Liver (tissue), 8 donors: ENCODE measurements at regions not wholly inside any gene's neighbourhood (a gene's known extent, or its start where the extent isn't known, plus 50 kb on each side); places are given as distances from the start of the nearest gene placed in this dataset.
"Not testable (repeated sequence)": the region's sequence is repeated elsewhere in the genome, so short reads cannot be mapped to it uniquely, and the experiment has no call there.

Source experiments
- DNase-seq: peaks from one replicate; pipeline ENCODE4 v3.0.0-alpha.2; 2017; ENCODE audit warnings: low spot score
- H3K27ac ChIP-seq, 2 donors: one replicate each; pipeline ENCODE4 v1.7.0; 2013; ENCODE audit warnings: inconsistent platforms in 2 of 2, low read length in 2 of 2, control low read depth in 1 of 2, low read depth in 1 of 2, mild to moderate bottlenecking in 1 of 2
- H3K27me3 ChIP-seq, 4 donors: one replicate each; pipeline versions ENCODE4 v1.6.1 to v1.7.0; 2013; ENCODE audit warnings: low read length in 3 of 4, inconsistent platforms in 1 of 4, mild to moderate bottlenecking in 1 of 4, moderate library complexity in 1 of 4; ENCODE audit not compliant: control insufficient read depth in 4 of 4, insufficient read depth in 4 of 4
- H3K36me3 ChIP-seq, 4 donors: one replicate each; pipeline versions ENCODE4 v1.6.1 to v1.7.0; 2013; ENCODE audit warnings: low read length in 3 of 4, mild to moderate bottlenecking in 3 of 4, low read depth in 1 of 4, moderate library complexity in 1 of 4; ENCODE audit not compliant: control insufficient read depth in 4 of 4, insufficient read depth in 3 of 4
- H3K4me1 ChIP-seq, 4 donors: one replicate each; pipeline versions ENCODE4 v1.6.1 to v1.7.0; 2013; ENCODE audit warnings: low read length in 3 of 4, mild to moderate bottlenecking in 3 of 4, moderate library complexity in 1 of 4; ENCODE audit not compliant: control insufficient read depth in 4 of 4, insufficient read depth in 4 of 4
- H3K4me3 ChIP-seq, 3 donors: one replicate each; pipeline versions ENCODE4 v1.6.1 to v1.7.0; 2013; ENCODE audit warnings: low read length in 3 of 3, control low read depth in 1 of 3, low read depth in 1 of 3, mild to moderate bottlenecking in 1 of 3
- H3K9ac ChIP-seq, 2 donors: one replicate each; pipeline ENCODE4 v1.7.0; 2013; ENCODE audit warnings: low read length in 2 of 2, mild to moderate bottlenecking in 2 of 2, moderate library complexity in 2 of 2, control low read depth in 1 of 2, low read depth in 1 of 2
- H3K9me3 ChIP-seq, 4 donors: one replicate each; pipeline versions ENCODE4 v1.6.1 to v1.7.0; 2013; ENCODE audit warnings: low read length in 3 of 4; ENCODE audit not compliant: control insufficient read depth in 4 of 4
- ATF3 ChIP-seq: IDR thresholded peaks from 2 replicates; pipeline ENCODE4 v1.6.1; 2016; ENCODE audit warnings: antibody characterized with exemption
- CTCF ChIP-seq: fragments of 150-350 bp; IDR thresholded peaks from 2 replicates; pipeline ENCODE4 v1.5.1; 2017; ENCODE audit warnings: improper control_type of control experiment, low read depth, low read length; ENCODE audit not compliant: missing input control
- EGR1 ChIP-seq, 2 donors: IDR thresholded peaks; 2 replicates each; pipeline ENCODE4 v1.6.1; 2016 to 2018; ENCODE audit warnings: antibody characterized with exemption in 2 of 2, low read depth in 2 of 2
- FOXA1 ChIP-seq: IDR thresholded peaks from 2 replicates; pipeline ENCODE4 v1.6.1; 2016; ENCODE audit warnings: antibody characterized with exemption
- FOXA2 ChIP-seq: IDR thresholded peaks from 2 replicates; pipeline ENCODE4 v1.6.1; 2016; ENCODE audit warnings: antibody characterized with exemption
- GABPA ChIP-seq, 2 donors: IDR thresholded peaks in 1 of 2; conservative IDR thresholded peaks in 1 of 2; 2 replicates each; pipeline ENCODE4 v1.6.1; 2016; ENCODE audit warnings: antibody characterized with exemption in 2 of 2, mild to moderate bottlenecking in 1 of 2, moderate library complexity in 1 of 2
- HNF4A ChIP-seq, 2 donors: conservative IDR thresholded peaks; 2 replicates each; pipeline ENCODE4 v1.6.1; 2016; ENCODE audit warnings: antibody characterized with exemption in 2 of 2, mild to moderate bottlenecking in 2 of 2
- HNF4G ChIP-seq: IDR thresholded peaks from 2 replicates; pipeline ENCODE4 v1.6.1; 2016; ENCODE audit warnings: antibody characterized with exemption
- JUND ChIP-seq, 2 donors: IDR thresholded peaks; 2 replicates each; pipeline ENCODE4 v1.6.1; 2016; ENCODE audit warnings: antibody characterized with exemption in 2 of 2
- MAX ChIP-seq: IDR thresholded peaks from 2 replicates; pipeline ENCODE4 v1.6.1; 2016; ENCODE audit warnings: antibody characterized with exemption
- NR2F2 ChIP-seq: IDR thresholded peaks from 2 replicates; pipeline ENCODE4 v1.6.1; 2016; ENCODE audit warnings: antibody characterized with exemption
- RAD21 ChIP-seq, 2 donors: IDR thresholded peaks; 2 replicates each; pipeline ENCODE4 v1.6.1; 2016; ENCODE audit warnings: antibody characterized with exemption in 2 of 2, mild to moderate bottlenecking in 2 of 2
- REST ChIP-seq: IDR thresholded peaks from 2 replicates; pipeline ENCODE4 v1.6.1; 2016; ENCODE audit warnings: antibody characterized with exemption, mild to moderate bottlenecking
- RXRA ChIP-seq, 2 donors: IDR thresholded peaks; 2 replicates each; pipeline ENCODE4 v1.6.1; 2017 to 2018; ENCODE audit warnings: antibody characterized with exemption in 2 of 2, mild to moderate bottlenecking in 1 of 2
- SP1 ChIP-seq: IDR thresholded peaks from 2 replicates; pipeline ENCODE4 v1.6.1; 2018; ENCODE audit warnings: antibody characterized with exemption, mild to moderate bottlenecking
- TAF1 ChIP-seq: conservative IDR thresholded peaks from 2 replicates; pipeline ENCODE4 v1.6.1; 2016; ENCODE audit warnings: antibody characterized with exemption, mild to moderate bottlenecking
- YY1 ChIP-seq: IDR thresholded peaks from 2 replicates; pipeline ENCODE4 v1.6.1; 2016; ENCODE audit warnings: antibody characterized with exemption, mild to moderate bottlenecking
- ZBTB33 ChIP-seq: IDR thresholded peaks from 2 replicates; pipeline ENCODE4 v1.6.1; 2016; ENCODE audit warnings: antibody characterized with exemption
- WGBS: extraction: QIAGEN DNeasy Blood & Tissue Kit; methylation state at CpG from one replicate; pipeline ENCODE4 v1.1.7; 2013; 5-methylcytosine and 5-hydroxymethylcytosine counted together
- donor health status: healthy.
- donor health status: healthy.
- donor health status: healthy.
- donor health status: healthy.
- donor health status: healthy.

GRCh38 chr16:75865736-75866135 is 139.4 kb upstream of the CPHXL start:
- no peaks in the 10 kb centered on the region for H3K9me3 ChIP-seq
- no peak overlapping the region for H3K9ac ChIP-seq
- H3K36me3 ChIP-seq = no peaks in the 10 kb centered on the region
- no peaks in the 10 kb centered on the region for H3K4me1 ChIP-seq
- TF ChIP-seq GABPA (IDR thresholded peaks at IDR 0.05 in 1 of 2, conservative IDR thresholded peaks at IDR 0.05 in 1 of 2) (no peak), JUND (IDR thresholded peaks at IDR 0.05) (no peak), RAD21 (IDR thresholded peaks at IDR 0.05) (no peak), ATF3 (no peak), NR2F2 (no peak)
- H3K27ac ChIP-seq = no peak overlapping the region
- DNase-seq = no peak
- 76% methylated on average over 3 of the region's 3 CpGs for WGBS
- H3K27me3 ChIP-seq = peaks cover 0 to 3% (median 0%) of the 10 kb centered on the region in 4 donors
- no peak overlapping the region for H3K4me3 ChIP-seq

- H3K4me1 ChIP-seq = no peaks in the 10 kb centered on the region
- H3K36me3 ChIP-seq = no peaks in the 10 kb centered on the region
- no peak for DNase-seq
- H3K9ac ChIP-seq = no peak overlapping the region
- 73% methylated on average over 9 of the region's 9 CpGs for WGBS
- H3K9me3 ChIP-seq = no peaks in the 10 kb centered on the region
- H3K4me3 ChIP-seq = no peak overlapping the region
- peaks cover 0 to 7% (median 0%) of the 10 kb centered on the region in 4 donors for H3K27me3 ChIP-seq
- no peak overlapping the region for H3K27ac ChIP-seq
- TF ChIP-seq FOXA1 (no peak), CTCF (no peak), REST (no peak), ATF3 (no peak), RAD21 (IDR thresholded peaks at IDR 0.05) (no peak), EGR1 (IDR thresholded peaks at IDR 0.05; ENCODE audit: low read depth in 2 of 2) (no peak), GABPA (IDR thresholded peaks at IDR 0.05 in 1 of 2, conservative IDR thresholded peaks at IDR 0.05 in 1 of 2) (no peak), RXRA (IDR thresholded peaks at IDR 0.05) (no peak), YY1 (no peak), MAX (no peak), SP1 (no peak), JUND (IDR thresholded peaks at IDR 0.05) (no peak), NR2F2 (no peak), ZBTB33 (no peak), FOXA2 (no peak), HNF4A (conservative IDR thresholded peaks at IDR 0.05) (no peak), TAF1 (no peak), HNF4G (no peak)
Measured at GRCh38 chr16:75868636-75869632, 142.6 kb upstream of the CPHXL start.

- not testable (repeated sequence) for H3K9me3 ChIP-seq, H3K27ac ChIP-seq, H3K4me1 ChIP-seq, H3K9ac ChIP-seq, H3K27me3 ChIP-seq, H3K36me3 ChIP-seq, DNase-seq, H3K4me3 ChIP-seq
- WGBS = 89% methylated on average over 3 of the region's 3 CpGs
Measured at GRCh38 chr16:75881280-75881679, 155.0 kb upstream of the CPHXL start.
